Osteoblast (primary cell): ENCODE measurements at regions not wholly inside any gene's neighbourhood (a gene's known extent, or its start where the extent isn't known, plus 50 kb on each side); places are given as distances from the start of the nearest gene placed in this dataset.
A peak's percentile ranks its signal among the peaks of the same experiment; 100 is the strongest.

Experiments
- DNase-seq: peaks from one replicate; pipeline ENCODE4 v3.0.0; 2011; ENCODE audit warnings: low spot score, mixed read lengths; ENCODE audit not compliant: insufficient read length; ENCODE audit errors: missing footprints
- H2AFZ ChIP-seq: 2 replicates; pipeline ENCODE4 v1.6.0; 2011; ENCODE audit warnings: mild to moderate bottlenecking, low read length
- H3K27ac ChIP-seq: 2 replicates; pipeline ENCODE4 v1.5.1; 2011; ENCODE audit warnings: mild to moderate bottlenecking, low read depth, low read length, moderate library complexity
- H3K27me3 ChIP-seq: 2 replicates; pipeline ENCODE4 v1.6.0; 2012; ENCODE audit warnings: mild to moderate bottlenecking, control low read depth, inconsistent platforms, low read length, moderate library complexity; ENCODE audit not compliant: insufficient read depth
- H3K36me3 ChIP-seq: 2 replicates; pipeline ENCODE4 v1.5.1; 2011; ENCODE audit warnings: mild to moderate bottlenecking, low read length, control low read depth, moderate library complexity; ENCODE audit not compliant: insufficient read depth
- H3K4me1 ChIP-seq: 2 replicates; pipeline ENCODE4 v1.5.1; 2011; ENCODE audit warnings: mild to moderate bottlenecking, low read length, control low read depth, moderate library complexity; ENCODE audit not compliant: insufficient read depth
- H3K4me2 ChIP-seq: 2 replicates; pipeline ENCODE4 v1.6.0; 2011; ENCODE audit warnings: mild to moderate bottlenecking, low read length; ENCODE audit not compliant: insufficient read depth
- H3K4me3 ChIP-seq: fragments of 200-600 bp; sonication (generic); 3 replicates; pipeline ENCODE4 v1.5.1; 2012; ENCODE audit warnings: mild to moderate bottlenecking, low read length, inconsistent platforms; ENCODE audit not compliant: insufficient read depth
- H3K79me2 ChIP-seq: 2 replicates; pipeline ENCODE4 v1.6.0; 2012; ENCODE audit warnings: mild to moderate bottlenecking, low read length, control low read depth, inconsistent platforms; ENCODE audit not compliant: insufficient read depth
- H3K9me3 ChIP-seq: 2 replicates; pipeline ENCODE4 v1.5.1; 2011; ENCODE audit warnings: low read depth, low read length, control low read depth
- H4K20me1 ChIP-seq: 2 replicates; pipeline ENCODE4 v1.6.0; 2012; ENCODE audit warnings: mild to moderate bottlenecking, low read length, control low read depth; ENCODE audit not compliant: insufficient read depth
- TF ChIP-seq, protein P1 (sequence below): IDR thresholded peaks from 2 replicates; pipeline ENCODE4 v1.5.1; 2011; ENCODE audit warnings: mild to moderate bottlenecking, low read depth, low read length, moderate library complexity; ENCODE audit errors: extremely low read depth

DNA sequence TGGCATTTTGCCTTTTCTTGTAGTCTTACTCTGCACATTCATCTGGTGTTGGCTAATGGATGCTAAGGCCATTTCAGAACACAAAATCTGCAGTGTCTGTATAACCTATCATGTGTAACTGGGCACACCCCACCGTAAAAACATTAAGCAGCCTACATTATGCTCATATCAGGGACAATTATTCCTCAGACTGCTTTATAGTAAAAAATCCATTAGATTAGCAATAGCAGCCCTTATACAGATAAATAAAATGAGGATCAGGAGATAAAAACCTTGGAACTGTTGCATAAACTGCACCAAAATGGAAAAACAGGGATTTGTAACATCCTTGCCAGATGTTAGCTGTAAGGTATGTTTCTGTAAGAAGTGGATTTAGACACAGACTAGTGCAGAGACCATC is 288.8 kb downstream of the HS3ST1 start:
- Histone ChIP-seq H3K36me3 (no peaks in the 10 kb centered on the region), H3K27ac (no peak overlapping the region), H3K9me3 (no peaks in the 10 kb centered on the region), H3K4me2 (no peak overlapping the region), H3K27me3 (no peaks in the 10 kb centered on the region), H2AFZ (no peak overlapping the region), H3K79me2 (no peaks in the 10 kb centered on the region), H3K4me3 (no peak overlapping the region), H4K20me1 (no peaks in the 10 kb centered on the region), H3K4me1 (no peaks in the 10 kb centered on the region)
- DNase-seq: peak; percentile 51
- TF ChIP-seq, protein P1, sequence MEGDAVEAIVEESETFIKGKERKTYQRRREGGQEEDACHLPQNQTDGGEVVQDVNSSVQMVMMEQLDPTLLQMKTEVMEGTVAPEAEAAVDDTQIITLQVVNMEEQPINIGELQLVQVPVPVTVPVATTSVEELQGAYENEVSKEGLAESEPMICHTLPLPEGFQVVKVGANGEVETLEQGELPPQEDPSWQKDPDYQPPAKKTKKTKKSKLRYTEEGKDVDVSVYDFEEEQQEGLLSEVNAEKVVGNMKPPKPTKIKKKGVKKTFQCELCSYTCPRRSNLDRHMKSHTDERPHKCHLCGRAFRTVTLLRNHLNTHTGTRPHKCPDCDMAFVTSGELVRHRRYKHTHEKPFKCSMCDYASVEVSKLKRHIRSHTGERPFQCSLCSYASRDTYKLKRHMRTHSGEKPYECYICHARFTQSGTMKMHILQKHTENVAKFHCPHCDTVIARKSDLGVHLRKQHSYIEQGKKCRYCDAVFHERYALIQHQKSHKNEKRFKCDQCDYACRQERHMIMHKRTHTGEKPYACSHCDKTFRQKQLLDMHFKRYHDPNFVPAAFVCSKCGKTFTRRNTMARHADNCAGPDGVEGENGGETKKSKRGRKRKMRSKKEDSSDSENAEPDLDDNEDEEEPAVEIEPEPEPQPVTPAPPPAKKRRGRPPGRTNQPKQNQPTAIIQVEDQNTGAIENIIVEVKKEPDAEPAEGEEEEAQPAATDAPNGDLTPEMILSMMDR: no peak

- no peak overlapping the region for H2AFZ ChIP-seq
- no peak overlapping the region for H3K4me2 ChIP-seq
- DNase-seq: no peak
- no peak overlapping the region for H3K27ac ChIP-seq
- no peaks in the 10 kb centered on the region for H3K9me3 ChIP-seq
- H3K27me3 ChIP-seq: no peaks in the 10 kb centered on the region
- no peaks in the 10 kb centered on the region for H4K20me1 ChIP-seq
- H3K4me3 ChIP-seq: no peak overlapping the region
- H3K79me2 ChIP-seq: no peaks in the 10 kb centered on the region
- no peaks in the 10 kb centered on the region for H3K36me3 ChIP-seq
- no peaks in the 10 kb centered on the region for H3K4me1 ChIP-seq
- TF ChIP-seq, protein P1: no peak
Measured at GRCh38 chr4:11138964-11139363, 289.7 kb downstream of the HS3ST1 start.

GRCh38 chr4:11134705-11135104 is 294.0 kb downstream of the HS3ST1 start:
- no peak overlapping the region for H3K27ac ChIP-seq
- TF ChIP-seq, protein P1: no peak
- no peaks in the 10 kb centered on the region for H3K79me2 ChIP-seq
- H3K36me3 ChIP-seq: no peaks in the 10 kb centered on the region
- H3K4me3 ChIP-seq: no peak overlapping the region
- no peaks in the 10 kb centered on the region for H3K27me3 ChIP-seq
- no peak overlapping the region for H3K4me2 ChIP-seq
- no peak overlapping the region for H2AFZ ChIP-seq
- no peaks in the 10 kb centered on the region for H3K9me3 ChIP-seq
- DNase-seq: no peak
- H4K20me1 ChIP-seq: no peaks in the 10 kb centered on the region
- H3K4me1 ChIP-seq: no peaks in the 10 kb centered on the region

- Histone ChIP-seq H3K27me3 (no peaks in the 10 kb centered on the region), H3K4me3 (no peak overlapping the region), H3K9me3 (no peaks in the 10 kb centered on the region), H3K4me2 (no peak overlapping the region), H4K20me1 (no peaks in the 10 kb centered on the region), H2AFZ (no peak overlapping the region), H3K79me2 (no peaks in the 10 kb centered on the region), H3K27ac (no peak overlapping the region), H3K4me1 (no peaks in the 10 kb centered on the region), H3K36me3 (no peaks in the 10 kb centered on the region)
- TF ChIP-seq, protein P1: no peak
- DNase-seq: no peak
Measured at GRCh38 chr4:11133868-11134267, 294.8 kb downstream of the HS3ST1 start.
